NCI-H1092 treated with DMSO at 0.1 percent for 48 hours (cell line): ENCODE measurements at regions not wholly inside any gene's neighbourhood (a gene's known extent, or its start where the extent isn't known, plus 50 kb on each side); places are given as distances from the start of the nearest gene placed in this dataset.

Source experiments
- DNase-seq: peaks from one replicate; lab custom pipeline; 2025; lab: John Stamatoyannopoulos, UW

GRCh38 chrX:6906608-6907007 is 240.9 kb upstream of the STS start:
- no peak for DNase-seq

- no peak for DNase-seq
Measured at GRCh38 chrX:6904156-6904555, 243.4 kb upstream of the STS start.

DNA sequence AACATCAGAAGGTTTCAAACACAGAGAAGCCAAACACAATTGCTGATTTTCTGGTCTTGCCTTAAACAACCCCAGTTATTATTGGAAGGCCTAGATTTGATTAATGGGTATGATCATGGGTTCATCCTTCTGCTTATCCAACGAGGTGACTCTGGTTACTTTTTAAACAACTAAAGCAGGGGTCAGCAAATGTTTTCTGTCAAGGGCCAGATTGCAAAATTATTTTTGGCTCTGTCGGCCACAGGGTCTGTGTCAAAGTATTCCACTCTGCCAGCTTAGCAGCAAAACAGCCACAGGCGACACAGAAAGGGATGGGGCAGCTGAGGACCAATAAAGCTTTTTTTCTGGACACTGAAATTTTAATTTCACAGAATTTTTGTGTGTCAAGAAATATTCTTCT is 249.1 kb upstream of the STS start:
- DNase-seq: no peak

GRCh38 chrX:6891404-6891803 is 256.1 kb upstream of the STS start:
- no peak for DNase-seq

DNA sequence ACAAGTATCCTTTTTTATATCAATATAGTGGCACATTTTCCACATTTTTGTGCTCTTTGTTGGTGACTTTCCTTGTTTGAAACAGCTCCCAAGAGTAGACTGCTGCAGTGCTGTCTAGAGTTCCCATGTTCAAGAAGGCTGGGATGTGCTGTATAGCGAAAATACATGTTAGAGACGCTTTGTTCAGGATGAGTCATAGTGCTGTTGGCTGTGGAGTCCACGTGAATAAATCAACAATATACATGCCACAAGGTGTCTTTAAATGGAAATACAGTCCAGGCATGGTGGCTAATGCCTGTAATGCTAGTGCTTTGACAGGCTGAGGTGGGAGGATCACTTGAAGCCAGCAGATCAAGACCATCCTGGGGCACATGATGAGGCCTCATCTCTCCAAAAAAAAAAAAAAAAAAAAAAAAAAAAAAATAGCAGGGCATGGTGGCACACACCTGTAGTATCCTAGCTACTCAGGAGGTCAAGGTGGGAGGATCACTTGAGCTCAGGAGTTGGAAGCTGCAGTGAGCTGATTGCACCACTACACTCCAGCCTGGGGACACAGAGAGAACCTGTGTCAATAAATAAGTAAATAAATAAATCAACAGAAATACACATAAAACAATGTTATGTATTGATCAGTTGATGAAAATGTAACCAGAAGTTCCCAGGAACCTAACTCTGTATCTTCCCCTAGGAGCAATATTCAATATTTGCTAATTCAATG is 256.8 kb upstream of the STS start:
- DNase-seq: no peak

- DNase-seq: no peak
Measured at GRCh38 chrX:6885909-6886308, 261.6 kb upstream of the STS start.

DNA sequence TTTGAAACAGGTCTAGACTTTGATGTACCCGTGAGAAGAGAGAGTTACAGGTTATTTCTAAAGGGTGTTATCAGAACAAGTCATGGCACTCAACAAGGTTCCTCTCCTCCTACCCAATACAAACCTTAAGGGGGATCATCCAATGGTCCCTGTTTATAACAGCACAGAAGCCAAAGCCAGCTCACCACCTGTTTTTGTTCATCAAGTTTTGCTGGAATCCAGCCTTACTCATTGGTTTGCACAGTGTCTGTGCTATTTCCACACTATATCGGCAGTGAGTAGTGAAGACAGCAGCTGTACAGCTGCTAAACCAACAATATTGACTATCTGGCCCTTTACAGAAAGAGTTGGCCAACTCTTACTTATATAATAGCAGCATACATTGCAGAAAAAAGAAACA is 262.1 kb upstream of the STS start:
- DNase-seq: no peak

- DNase-seq: no peak
Measured at GRCh38 chrX:6861456-6861855, 286.1 kb upstream of the STS start.

DNA sequence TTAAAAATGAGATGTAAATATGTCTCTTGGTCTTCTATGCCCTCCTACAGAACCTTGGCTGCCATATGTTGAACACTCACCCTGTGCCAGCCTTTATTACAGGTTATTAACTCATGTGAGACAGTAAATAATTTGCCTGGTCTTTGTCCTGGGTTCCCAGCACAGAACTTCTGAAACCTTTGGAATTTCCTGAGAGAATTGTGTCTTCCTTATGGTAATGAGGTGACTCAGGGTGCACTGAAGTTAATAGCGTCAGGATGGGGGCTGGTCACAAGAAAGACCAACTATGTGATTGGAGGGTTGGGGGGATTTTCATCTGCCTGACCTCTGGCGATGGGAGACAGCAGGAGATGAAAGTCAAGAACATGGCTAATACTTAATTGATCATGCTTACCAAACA is 289.8 kb upstream of the STS start:
- no peak for DNase-seq

DNA sequence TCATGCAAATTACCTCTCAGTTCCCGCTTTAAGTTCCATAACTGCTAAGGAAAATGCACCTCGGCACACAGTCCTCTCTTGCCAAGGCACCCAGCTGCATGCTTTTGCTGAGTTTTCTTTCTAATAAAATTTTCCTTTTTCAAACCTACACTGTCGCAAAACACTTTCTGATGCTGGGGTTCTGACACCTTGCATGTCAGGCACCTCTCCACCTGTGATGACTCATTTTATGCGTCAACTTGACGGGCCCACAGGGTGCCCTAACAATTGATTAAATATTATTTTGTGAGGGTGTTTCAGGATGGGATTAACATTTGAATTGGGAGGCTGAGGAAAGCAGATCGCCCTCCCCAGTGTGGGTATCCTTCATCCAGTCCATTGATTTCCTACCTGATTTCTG is 291.0 kb upstream of the STS start:
- no peak for DNase-seq

DNA sequence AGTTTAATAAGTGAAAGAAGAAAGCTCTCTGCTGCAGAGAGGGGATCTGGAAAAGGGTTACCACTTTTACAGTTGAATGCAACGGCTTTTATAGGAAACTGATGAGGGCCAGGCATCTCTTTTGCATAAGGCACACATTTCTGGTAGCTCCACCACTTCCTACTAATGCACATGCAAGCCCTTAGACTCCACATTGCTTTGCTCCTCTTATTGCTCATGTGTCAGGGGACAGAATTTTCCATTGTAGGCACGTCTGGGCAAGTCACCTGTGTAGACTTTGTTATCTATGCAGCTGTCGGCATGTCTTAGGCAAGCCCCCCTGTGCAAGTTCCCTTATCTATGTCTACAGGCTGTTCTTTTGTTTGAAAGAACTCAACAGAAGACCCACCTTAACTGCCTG is 294.6 kb upstream of the STS start:
- no peak for DNase-seq

GRCh38 chrX:6852121-6852520 is 295.4 kb upstream of the STS start:
- DNase-seq: no peak

DNA sequence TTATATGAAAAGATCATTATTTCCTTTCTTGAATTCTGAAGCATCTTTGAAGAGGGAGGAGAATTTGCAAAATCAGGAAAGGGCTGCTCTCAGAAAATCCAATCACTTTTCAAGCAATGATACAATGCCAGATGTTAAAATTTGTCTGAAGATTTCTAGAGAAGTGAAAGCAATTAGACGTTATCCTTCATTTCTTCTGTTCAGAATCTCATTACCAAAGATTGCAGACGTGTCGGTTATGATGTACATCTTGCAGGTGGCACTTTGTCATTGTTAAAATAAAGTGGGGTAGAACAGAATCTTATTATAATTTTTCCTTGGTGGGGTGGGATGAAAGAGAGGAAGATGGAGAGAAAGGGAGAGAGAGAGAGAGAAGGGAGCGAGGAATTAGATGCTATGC is 296.4 kb upstream of the STS start:
- no peak for DNase-seq

DNA sequence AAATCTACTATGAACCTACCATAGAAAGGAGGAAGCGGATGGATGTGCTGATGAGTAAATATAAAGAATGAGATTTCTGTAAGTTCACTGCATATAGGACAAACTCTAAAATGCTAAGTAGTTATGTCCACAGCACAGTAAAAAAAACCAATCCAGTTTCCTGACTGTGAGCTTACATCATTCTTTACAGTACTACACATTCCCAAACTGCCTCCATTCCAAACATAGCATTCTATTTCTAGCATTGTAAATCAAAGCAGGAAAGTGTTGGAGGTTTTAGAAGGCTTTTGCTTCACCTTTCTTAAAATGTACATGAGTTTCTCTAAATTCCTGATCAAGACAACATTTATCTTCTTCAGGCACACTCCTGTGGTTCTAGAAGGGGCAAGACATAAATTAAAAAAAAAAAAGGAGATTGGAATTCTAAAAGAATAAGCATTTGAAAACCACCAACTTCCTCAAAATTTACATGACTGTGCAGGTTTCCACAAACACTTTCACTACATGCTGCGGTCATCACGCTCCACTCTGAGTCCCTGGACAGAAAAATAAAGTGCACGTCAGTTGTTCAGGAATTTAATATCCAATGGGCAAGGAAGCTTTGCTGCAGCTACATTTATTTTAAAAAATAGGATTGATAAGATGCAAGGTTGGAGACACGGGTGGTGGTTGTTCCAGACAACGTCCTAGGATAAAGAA is 297.6 kb upstream of the STS start:
- DNase-seq: no peak

DNA sequence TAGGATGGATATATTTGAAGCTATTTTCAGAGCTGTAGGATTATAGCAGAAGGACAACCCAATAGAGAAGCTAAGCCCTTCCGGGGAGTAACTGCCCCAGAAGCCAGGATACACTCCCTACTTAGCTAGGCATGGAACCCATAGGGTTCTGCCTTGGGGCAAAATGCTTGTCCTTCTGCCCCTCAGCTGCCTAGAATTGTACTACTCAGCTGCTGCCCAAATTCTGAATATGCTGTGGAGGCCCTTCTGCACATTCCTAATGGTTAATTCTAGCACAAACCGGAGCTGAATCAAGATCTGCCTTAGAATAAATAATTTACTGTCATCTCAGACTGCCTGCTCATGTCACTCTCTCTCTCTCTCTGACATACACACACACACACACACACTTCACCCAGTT is 297.7 kb upstream of the VCX3A start:
- no peak for DNase-seq

DNA sequence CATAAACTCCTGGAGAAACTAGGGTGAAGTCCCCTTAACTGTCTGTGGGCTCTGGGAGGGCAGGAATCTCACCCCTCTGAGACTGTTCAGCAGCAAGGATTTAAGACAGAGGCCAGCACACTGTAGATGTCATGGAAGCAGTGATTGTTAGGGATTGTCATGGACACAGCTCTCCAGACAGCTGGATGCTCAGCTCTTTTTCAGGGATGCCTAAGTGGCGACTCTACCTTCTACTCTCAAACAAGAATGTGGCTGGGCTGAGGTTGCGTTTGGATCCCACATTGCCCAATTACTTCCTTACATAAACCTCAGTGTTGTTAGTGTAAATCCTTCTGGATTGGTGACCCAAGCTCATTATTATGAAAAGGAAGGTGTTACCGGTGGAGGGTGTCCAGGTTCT is 291.9 kb upstream of the VCX3A start:
- no peak for DNase-seq

GRCh38 chrX:6821730-6822129 is 286.8 kb upstream of the VCX3A start:
- no peak for DNase-seq

- no peak for DNase-seq
Measured at GRCh38 chrX:6813836-6814370, 279.0 kb upstream of the VCX3A start.

DNA sequence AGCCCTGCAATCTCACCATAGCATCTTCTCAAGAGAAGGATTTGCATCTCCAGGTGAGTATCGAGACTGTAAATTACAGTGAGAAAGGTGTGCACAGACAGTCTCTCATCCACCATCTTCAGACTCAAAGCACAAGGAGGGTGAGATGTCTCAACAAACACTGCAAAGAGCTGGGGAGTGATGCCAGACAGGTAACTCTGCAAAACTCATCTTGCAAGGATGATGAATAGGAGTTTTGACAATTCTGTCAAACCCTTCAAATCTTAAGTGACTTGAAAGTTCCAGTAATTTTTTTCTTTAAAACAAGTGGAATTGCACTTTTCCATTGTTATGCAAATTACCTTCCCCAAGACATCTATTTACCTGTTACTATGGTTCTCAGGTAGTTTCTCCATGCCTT is 277.2 kb upstream of the VCX3A start:
- DNase-seq: no peak

DNA sequence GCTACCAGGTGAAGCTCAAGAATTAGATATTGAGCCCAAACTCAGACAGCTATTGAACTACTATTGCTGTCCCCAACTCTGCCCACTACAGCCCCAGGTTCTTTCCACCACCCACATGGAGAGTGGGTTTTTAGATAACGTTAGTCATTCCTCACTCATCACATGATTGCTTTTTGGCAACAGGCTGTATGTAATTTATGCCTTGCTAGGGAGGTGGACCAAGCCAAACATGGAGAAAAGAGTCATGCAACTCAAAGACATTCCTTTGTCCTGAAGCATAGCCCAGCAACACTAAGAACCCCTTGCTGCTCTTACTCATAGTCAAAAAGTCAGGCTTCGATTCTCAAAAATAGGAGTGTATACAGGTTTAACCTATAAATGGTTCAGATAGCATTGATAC is 275.9 kb upstream of the VCX3A start:
- no peak for DNase-seq

GRCh38 chrX:6803607-6804006 is 268.7 kb upstream of the VCX3A start:
- DNase-seq: no peak

DNA sequence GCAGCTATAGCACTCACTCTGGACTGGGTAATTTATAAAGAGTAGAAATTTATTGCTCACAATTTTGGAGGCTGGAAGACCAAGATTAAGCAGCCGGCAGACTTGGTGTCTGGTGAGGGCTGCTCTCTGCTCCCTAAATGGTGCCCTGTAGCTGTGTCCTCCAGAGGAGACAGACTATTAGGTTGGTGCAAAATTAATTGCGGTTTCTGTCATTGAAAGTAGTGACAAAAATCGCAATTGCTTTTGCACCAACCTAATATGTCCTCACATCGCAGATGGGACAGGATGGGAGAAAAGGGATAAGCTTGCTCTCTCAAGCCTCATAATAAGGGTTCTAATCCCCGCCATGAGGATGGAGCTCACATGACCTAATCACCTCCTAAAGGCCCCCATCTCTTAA is 258.1 kb upstream of the VCX3A start:
- DNase-seq: no peak

- DNase-seq: no peak
Measured at GRCh38 chrX:6783912-6784311, 249.0 kb upstream of the VCX3A start.

DNA sequence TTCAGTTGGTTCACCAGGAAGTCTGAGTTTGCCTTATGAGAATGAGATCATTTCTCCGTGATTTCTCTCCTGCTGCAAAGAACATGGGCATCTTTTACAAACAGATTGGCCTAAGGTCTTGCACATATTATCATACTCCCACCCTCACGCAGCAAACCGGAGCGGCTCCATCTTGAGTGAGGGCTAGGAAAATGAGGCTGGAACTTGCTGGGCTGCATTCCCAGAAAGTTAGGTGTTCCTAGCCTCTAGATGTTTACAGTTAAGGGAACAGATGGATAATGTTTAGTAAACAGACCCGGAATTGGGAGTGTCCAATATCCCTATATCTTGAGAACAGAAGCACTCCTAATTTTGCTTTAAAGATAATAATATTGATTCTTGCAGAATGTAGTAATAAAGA is 247.9 kb upstream of the VCX3A start:
- no peak for DNase-seq
